ENCODE measurements at regions not wholly inside any gene's neighbourhood (a gene's known extent, or its start where the extent isn't known, plus 50 kb on each side); places are given as distances from the start of the nearest gene placed in this dataset.

DNA sequence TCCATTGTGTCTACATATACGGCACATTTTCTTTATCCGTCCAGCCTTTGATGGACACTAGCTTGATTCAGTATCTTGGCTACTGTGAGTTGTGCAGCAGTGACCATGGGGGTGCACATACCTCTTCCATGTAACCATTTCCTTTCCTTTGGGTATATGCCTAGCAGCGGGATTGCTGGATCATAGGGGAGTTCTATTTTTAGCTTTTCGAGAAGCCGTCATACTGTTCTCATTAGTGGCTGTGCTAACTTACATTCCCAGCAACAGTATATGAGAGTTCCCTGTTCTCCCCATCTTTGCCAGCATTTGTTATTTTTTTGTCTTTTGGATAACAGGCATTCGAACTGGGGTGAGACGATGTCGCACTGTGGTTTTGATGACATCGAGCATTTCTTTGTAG is 395.0 kb downstream of the SMOC2 start:
- TF ChIP-seq CTCF (conservative IDR thresholded peaks at IDR 0.05) (no peak), ZFX (IDR thresholded peaks at IDR 0.05) (no peak)
